ENCODE measurements at regions not wholly inside any gene's neighbourhood (a gene's known extent, or its start where the extent isn't known, plus 50 kb on each side); places are given as distances from the start of the nearest gene placed in this dataset. TPM values are rescaled to one million over a fixed set of nuclear protein-coding genes. Genes with fewer than 3 reads are reported as not detected.
"Not testable (repeated sequence)": the region's sequence is repeated elsewhere in the genome, so short reads cannot be mapped to it uniquely, and the experiment has no call there.

DNA sequence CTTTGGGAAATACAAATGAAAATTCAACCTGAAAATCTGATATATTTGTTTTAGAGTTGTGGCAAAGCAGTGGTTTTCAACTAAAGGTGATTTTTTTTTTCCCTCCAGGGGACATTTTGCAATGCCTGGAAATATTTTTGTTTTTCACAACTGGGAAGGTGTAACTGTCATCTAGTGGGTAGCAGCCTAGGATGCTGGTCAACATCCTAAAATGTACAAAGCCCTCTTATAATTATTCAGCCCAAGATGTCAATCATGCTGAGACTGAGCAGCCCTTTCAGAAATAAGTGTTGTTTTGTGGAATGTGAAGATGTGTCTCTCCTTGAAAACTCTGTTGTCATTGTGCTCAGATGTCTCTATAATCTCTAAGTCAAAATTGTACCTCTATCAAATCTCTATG lies 95.2 kb upstream of the NCAM2 start:
- CTCF ChIA-PET: no interaction called here
- ATAC-seq (no peak), DNase-seq (no peak)
- Mint-ChIP-seq H3K36me3 (ENCODE audit: low read depth) (no peaks in the 10 kb centered on the region), H3K4me3 (no peak overlapping the region), H3K4me1 (ENCODE audit: low read depth) (no peaks in the 10 kb centered on the region), H3K27ac (no peak overlapping the region), H3K9me3 (ENCODE audit: insufficient read depth) (no peaks in the 10 kb centered on the region), H3K27me3 (ENCODE audit: low read depth) (no peaks in the 10 kb centered on the region)
- POLR2A ChIA-PET: no interaction called here

DNA sequence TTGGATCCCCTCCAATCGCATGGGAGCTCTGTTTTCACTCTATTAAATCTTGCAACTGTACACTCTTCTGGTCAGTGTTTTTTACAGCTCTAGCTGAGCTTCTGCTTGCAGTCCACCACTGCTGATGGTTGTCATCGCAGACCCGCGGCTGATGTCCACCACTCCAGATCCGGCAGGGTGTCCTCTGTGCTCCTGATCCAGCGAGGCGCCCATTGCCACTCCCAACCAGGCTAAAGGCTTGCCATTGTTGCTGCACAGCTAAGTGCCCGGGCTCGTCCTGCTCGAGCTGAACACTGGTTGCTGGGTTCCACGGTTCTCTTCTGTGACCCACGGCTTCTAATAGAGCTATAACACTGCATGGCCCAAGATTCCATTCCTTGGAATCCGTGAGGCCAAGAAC lies 70.7 kb upstream of the NCAM2 start:
- CTCF ChIA-PET: interaction anchor here (0.9 kb wide), 1 partner anchor 14 kb away, joined by 3 read pairs; no protein-coding TSS in a partner anchor
- ATAC-seq; DNase-seq; H3K36me3 Mint-ChIP-seq (ENCODE audit: low read depth); H3K27me3 Mint-ChIP-seq (ENCODE audit: low read depth); POLR2A ChIA-PET; H3K9me3 Mint-ChIP-seq (ENCODE audit: insufficient read depth); H3K4me1 Mint-ChIP-seq (ENCODE audit: low read depth); H3K27ac Mint-ChIP-seq; H3K4me3 Mint-ChIP-seq: not testable (repeated sequence)

- Mint-ChIP-seq H3K36me3 (ENCODE audit: low read depth) (no peaks in the 10 kb centered on the region), H3K27ac (no peak overlapping the region), H3K4me1 (ENCODE audit: low read depth) (no peaks in the 10 kb centered on the region), H3K27me3 (ENCODE audit: low read depth) (no peaks in the 10 kb centered on the region), H3K4me3 (no peak overlapping the region), H3K9me3 (ENCODE audit: insufficient read depth) (peaks cover 3% of the 10 kb centered on the region)
- CTCF ChIA-PET: no interaction called here
- no peak for DNase-seq
- no peak for ATAC-seq
- POLR2A ChIA-PET: no interaction called here
Measured at GRCh38 chr21:20942523-20942922, 55.7 kb upstream of the NCAM2 start.

GRCh38 chr21:20943561-20943997 lies 54.6 kb upstream of the NCAM2 start:
- no peak overlapping the region for H3K27ac Mint-ChIP-seq
- CTCF ChIA-PET: no interaction called here
- DNase-seq: no peak
- no peaks in the 10 kb centered on the region for H3K36me3 Mint-ChIP-seq (ENCODE audit: low read depth)
- no peaks in the 10 kb centered on the region for H3K9me3 Mint-ChIP-seq (ENCODE audit: insufficient read depth)
- no peak for ATAC-seq
- no peaks in the 10 kb centered on the region for H3K4me1 Mint-ChIP-seq (ENCODE audit: low read depth)
- POLR2A ChIA-PET: no interaction called here
- H3K4me3 Mint-ChIP-seq: no peak overlapping the region
- no peaks in the 10 kb centered on the region for H3K27me3 Mint-ChIP-seq (ENCODE audit: low read depth)

- ChIA-PET CTCF (no interaction called here), POLR2A (no interaction called here)
- no peaks in the 10 kb centered on the region for H3K4me1 Mint-ChIP-seq (ENCODE audit: low read depth)
- no peaks in the 10 kb centered on the region for H3K36me3 Mint-ChIP-seq (ENCODE audit: low read depth)
- ATAC-seq (no peak), DNase-seq (no peak)
- no peaks in the 10 kb centered on the region for H3K9me3 Mint-ChIP-seq (ENCODE audit: insufficient read depth)
- H3K4me3 Mint-ChIP-seq: no peak overlapping the region
- H3K27ac Mint-ChIP-seq: no peak overlapping the region
- H3K27me3 Mint-ChIP-seq (ENCODE audit: low read depth): no peaks in the 10 kb centered on the region
Measured at GRCh38 chr21:20944139-20944538, 54.1 kb upstream of the NCAM2 start.

GRCh38 chr21:20946701-20947100 lies 51.5 kb upstream of the NCAM2 start:
- no peaks in the 10 kb centered on the region for H3K9me3 Mint-ChIP-seq (ENCODE audit: insufficient read depth)
- H3K27me3 Mint-ChIP-seq (ENCODE audit: low read depth): no peaks in the 10 kb centered on the region
- POLR2A ChIA-PET: no interaction called here
- ATAC-seq (no peak), DNase-seq (no peak)
- no peaks in the 10 kb centered on the region for H3K36me3 Mint-ChIP-seq (ENCODE audit: low read depth)
- H3K4me1 Mint-ChIP-seq (ENCODE audit: low read depth): no peaks in the 10 kb centered on the region
- H3K27ac Mint-ChIP-seq: no peak overlapping the region
- CTCF ChIA-PET: no interaction called here
- no peak overlapping the region for H3K4me3 Mint-ChIP-seq

Small RNA genes lying in the stretch of these regions (microRNA-seq; reads per million reads assigned to microRNA genes)
- gene MIR548X: not detected
